Ecto neural progenitor cell (in vitro differentiated cells): ENCODE measurements at regions not wholly inside any gene's neighbourhood (a gene's known extent, or its start where the extent isn't known, plus 50 kb on each side); places are given as distances from the start of the nearest gene placed in this dataset.
"Not testable (repeated sequence)": the region's sequence is repeated elsewhere in the genome, so short reads cannot be mapped to it uniquely, and the experiment has no call there.

Experiments
- DNase-seq: peaks from one replicate; pipeline ENCODE4 v3.0.0-alpha.2; 2018; ENCODE audit warnings: low spot score

DNA sequence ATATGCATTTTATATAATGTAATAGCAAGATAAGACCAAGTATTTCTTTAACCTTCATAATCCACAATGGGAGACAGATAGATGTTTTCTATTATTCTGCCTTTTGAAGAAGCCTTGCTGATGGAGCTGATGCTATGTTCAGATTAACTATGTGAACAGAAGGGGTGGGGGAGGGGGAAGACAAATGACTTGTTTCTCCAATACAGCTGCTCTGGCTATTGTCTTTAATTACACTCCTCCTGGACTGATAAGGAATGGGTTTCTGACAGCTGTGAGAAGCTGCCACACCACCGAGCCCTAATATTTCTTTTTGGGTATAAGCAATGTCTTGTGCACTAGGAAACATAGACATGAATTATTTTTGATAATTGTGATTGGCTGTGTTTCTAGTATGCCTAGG, 62.0 kb downstream of the CAVIN4 start:
- DNase-seq = no peak

DNA sequence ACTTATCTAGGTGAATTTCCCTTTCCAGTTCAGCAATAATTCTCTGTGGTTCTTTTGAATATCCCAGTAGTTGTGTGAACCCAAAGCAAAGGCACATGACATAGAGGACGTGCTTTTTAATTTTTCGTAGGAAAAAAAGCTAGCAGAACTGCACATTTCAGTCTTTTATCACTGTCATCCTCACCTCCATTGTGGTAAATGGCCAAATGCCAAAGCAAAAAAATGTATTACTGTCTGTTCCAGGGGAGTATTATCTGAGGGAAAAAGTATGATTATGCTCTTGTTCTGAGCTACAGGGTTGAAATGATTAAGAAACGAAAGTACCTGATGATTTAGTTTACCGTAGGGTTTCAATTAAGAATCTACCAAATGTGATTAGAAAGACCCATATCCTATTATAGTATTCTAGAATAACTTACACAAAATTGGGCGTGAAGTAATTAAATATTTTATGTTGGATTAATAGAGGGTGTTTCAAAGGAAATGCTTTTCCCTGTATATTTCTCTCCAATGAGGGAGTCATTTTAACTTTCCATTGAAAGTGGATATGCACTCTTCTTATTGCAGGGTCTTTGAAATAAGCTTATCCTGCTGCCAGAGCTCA, 62.7 kb downstream of the CAVIN4 start:
- DNase-seq = no peak

- no peak for DNase-seq
Observed at GRCh38 chr9:100641166-100641565, 63.3 kb downstream of the CAVIN4 start.

GRCh38 chr9:100652850-100653249, 75.0 kb downstream of the CAVIN4 start:
- no peak for DNase-seq

DNA sequence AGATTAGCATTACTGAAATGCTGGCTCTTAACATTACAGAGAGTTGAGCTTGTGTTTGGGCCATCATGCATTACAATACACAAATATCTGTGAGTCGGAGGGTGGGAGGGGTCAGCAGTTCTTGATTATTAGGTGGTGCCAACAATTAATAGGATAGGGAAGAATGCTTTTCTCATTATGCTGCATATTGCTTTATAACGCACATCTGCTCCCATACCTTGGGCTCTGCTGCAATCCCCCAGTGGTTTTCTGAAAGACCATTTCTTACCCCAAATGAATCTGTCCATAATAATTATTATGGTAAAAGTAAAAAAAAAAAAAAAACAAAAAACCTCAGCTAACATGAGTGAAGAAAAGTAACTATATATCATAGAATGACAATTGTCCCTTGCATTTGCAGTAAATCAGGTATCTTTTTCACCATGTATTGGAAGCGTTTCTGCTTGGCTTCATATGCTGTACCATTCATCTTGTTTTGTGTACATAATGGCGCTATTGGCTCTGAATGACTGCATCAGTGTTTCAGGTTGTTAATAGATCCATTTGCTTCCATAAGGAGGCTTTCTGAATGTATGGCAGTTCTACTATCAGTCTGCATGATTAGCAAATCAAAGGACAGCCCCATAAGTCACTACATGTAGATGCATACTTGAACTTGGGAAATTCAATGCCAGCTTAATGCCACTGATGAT, 75.9 kb downstream of the CAVIN4 start:
- DNase-seq = no peak

DNA sequence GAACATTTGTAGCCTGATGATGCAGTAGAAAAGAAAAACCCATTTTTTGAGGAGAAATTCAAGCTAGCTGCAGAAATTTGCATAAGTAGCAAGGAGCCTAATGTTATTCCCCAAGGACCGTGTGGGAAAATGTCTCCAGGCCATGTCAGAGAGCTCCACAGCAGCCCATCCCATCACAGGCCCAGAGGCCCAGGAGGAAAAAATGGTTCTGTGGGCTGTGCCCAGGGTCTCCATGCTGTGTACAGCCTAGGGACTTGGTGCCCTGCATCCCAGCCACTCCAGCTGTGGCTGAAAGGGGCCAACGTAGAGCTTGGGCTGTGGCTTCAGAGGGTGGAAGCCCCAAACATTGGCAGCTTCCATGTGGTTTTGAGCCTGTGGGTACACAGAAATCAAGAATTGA, 79.0 kb downstream of the CAVIN4 start:
- DNase-seq = not testable (repeated sequence)

- DNase-seq = no peak
Observed at GRCh38 chr9:100661668-100662067, 83.8 kb downstream of the CAVIN4 start.

DNA sequence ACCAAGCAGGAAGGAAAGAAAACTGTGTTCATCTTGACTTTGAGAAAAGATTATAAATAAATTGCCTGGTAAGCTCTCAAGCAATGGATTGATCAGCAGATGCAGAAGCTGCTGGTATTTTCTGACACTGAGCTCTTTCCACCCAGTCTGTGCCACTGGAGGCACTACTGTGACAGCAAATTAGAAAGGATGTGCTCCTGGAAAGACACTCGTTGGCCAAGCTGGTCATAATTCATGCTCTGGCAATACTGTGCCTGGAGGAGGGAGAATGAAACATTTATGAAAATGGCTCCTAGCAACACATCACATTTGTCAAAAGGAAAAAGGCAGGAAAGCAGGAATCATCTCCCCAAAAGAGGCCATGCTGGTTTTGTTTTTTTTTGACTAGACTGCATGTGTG, 84.2 kb downstream of the CAVIN4 start:
- no peak for DNase-seq

GRCh38 chr9:100667448-100667847, 89.6 kb downstream of the CAVIN4 start:
- DNase-seq = no peak

- no peak for DNase-seq
Observed at GRCh38 chr9:100668024-100668423, 90.1 kb downstream of the CAVIN4 start.

DNA sequence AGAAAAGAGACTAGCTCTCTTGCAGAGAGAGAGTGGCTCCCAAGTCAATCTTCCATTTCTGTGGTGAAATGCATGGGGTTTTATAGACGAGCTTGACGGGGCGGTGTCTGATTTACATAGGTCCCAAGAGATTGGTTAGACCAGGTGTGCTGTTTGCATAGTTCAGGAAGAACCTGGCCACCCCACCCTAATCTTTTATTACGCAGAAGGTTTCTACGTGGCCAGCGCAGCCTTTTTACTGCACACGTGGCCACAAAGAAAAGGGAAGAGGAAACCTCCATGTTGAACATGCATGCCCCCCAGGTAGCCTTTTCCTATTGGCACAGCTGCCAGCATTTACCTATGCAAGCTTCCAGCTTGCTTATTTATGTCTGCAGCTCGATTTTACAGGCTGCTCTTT, 92.1 kb downstream of the CAVIN4 start:
- DNase-seq = no peak

GRCh38 chr9:100670719-100671118, 92.8 kb downstream of the CAVIN4 start:
- no peak for DNase-seq

DNA sequence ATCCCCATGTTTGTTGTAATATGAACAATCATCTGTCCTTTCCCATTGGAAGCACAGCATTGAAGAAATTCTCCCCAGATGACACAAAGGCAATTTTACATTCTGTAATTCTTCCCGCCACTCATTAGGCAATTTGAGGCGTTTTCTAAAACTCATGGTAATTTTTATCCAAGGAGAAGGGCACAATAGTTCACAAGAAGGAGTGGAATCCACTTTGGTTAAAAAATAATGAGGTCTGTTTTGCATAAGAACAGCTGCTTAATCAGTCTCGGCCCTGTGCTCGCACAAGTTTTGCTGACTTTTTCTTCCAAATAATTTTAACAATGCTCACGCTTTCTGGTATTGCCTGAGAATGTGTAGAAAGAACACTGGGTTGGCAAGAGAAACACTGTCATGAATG, 94.0 kb downstream of the CAVIN4 start:
- DNase-seq = no peak

DNA sequence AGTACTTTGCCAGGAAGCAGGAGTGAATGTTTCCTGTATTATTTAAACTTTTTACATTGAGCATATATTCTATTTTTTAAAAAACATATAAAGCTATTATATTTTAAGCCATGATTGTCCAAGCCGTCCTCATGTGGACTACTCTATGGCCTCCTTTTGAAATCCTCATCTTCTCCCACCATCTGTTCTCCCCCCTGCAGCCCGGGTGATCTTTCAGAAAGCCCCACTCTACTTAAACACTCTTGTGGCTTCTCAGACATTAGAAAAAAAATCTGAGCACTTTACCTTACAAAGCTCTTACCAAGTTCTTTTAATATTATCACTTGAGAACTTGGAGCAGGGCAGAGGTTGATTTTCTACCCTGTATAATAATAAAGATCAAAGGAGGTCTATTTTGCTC, 95.4 kb downstream of the CAVIN4 start:
- DNase-seq = no peak

GRCh38 chr9:100674419-100675122, 96.7 kb downstream of the CAVIN4 start:
- DNase-seq = no peak

DNA sequence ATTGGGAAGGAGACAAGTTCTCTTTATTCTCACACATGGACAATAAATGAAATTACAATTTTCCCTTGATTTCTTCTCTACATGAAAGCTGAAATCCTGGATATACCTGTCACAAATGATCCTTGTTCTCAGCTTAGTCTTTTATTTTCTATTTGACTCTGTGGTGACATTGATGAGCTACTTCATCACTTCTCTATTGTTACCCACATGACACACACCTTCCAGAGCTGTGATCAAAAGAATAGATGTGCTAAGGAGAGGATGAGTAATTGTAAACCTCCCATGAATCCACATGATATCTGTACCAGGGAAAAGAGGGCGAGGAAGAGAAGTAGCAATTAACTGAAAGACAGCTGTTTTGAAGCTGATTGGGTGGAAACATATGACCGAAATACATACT, 102.0 kb downstream of the CAVIN4 start:
- DNase-seq = no peak

GRCh38 chr9:100686420-100686819, 108.5 kb downstream of the CAVIN4 start:
- DNase-seq = no peak

DNA sequence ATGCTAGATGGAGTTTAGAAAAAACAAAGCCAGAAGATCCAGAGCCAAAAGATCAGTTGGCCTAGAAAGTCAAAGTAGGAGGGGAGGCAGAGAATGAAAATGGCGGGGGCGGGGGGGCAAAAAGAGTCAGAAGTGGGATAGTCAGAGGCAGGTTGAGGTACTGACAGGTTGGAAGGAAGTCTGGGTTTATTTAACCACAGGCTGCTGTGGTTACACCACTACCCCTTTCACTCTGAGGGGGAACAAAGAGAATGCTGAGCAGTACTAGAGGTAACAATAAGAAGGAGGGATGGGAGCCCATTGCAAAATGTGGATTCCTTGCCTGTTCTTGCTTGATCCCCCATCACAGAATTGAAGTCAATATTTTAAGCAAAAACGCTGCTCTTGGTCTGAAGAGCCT, 111.8 kb downstream of the CAVIN4 start:
- DNase-seq = no peak

GRCh38 chr9:100690438-100690837, 112.6 kb downstream of the CAVIN4 start:
- no peak for DNase-seq

- DNase-seq = no peak
Observed at GRCh38 chr9:100697339-100697738, 119.5 kb downstream of the CAVIN4 start.

DNA sequence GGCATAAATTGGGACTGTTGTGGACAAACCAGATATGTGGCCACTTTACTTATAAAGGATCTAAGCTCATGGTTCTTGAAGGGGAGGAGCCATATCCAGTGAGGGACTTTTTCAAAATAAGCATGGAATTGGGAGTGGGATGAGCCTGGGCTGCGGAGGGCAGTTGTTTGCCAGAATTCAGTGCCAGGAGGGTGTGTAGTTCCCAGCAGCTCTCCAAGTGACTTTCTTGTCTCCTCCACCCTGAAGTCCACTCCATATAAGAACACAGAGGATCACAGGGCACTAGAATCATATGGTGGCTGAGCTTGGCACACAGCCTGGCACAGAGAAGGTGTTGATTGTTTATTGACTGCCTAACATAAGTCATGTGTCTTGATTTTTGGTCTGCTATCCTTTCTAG, 121.1 kb downstream of the CAVIN4 start:
- no peak for DNase-seq

- no peak for DNase-seq
Observed at GRCh38 chr9:100699668-100700067, 121.8 kb downstream of the CAVIN4 start.

DNA sequence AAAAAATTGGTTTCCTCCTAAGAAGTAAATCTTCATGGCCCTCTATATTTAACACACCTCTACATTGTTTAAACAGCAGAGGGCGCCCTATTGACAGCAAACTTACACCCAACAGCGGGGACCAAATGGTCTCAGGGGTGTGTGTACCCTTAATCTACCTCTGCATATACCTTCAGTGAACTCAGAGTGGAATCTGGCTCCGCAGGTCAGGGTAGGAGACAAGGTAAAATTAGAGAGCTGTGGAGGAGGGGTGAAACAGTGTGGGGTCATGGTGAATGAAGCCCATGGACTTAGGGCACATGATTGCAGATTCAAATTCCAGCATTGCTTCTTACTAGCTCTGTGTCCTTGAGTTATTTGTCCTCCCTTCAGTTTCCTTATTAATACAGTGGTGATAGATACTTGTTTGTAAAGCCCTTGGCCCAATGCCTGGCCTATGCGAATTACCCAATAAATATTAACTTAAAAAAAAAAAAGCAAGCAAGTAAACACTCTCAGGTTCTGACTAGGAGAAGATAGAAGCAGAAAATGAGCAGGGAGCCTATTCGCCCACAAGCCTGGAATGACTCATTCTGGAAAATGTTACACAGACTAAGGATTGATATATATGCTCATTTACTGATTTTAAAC, 122.9 kb downstream of the CAVIN4 start:
- peak; percentile 58 for DNase-seq
